Calu3 (cell line): ENCODE measurements at regions not wholly inside any gene's neighbourhood (a gene's known extent, or its start where the extent isn't known, plus 50 kb on each side); places are given as distances from the start of the nearest gene placed in this dataset.

Source experiments
- BruUV-seq: library from RNA; stranded (reverse); fragments of 400-500 nt; replicated peaks from 2 replicates; lab custom pipeline; 2021; lab: Mats Ljungman, UMichigan
- CTCF ChIA-PET: fragments of 300-600 bp; sonication (Branson Sonifier 250); formaldehyde crosslinking; loops from one replicate; lab custom pipeline; 2022; ENCODE audit warnings: antibody characterized with exemption; lab: Charles Lee
- DNase-seq: peaks from one replicate; pipeline ENCODE4 v3.0.0; 2022
- H3K27ac Mint-ChIP-seq: one replicate; pipeline ENCODE4 v1.8.0; 2022; ENCODE audit warnings: mixed read lengths; ENCODE audit not compliant: unreplicated experiment
- H3K27me3 Mint-ChIP-seq: one replicate; pipeline ENCODE4 v1.8.0; 2022; ENCODE audit warnings: mixed read lengths; ENCODE audit not compliant: unreplicated experiment
- H3K36me3 Mint-ChIP-seq: one replicate; pipeline ENCODE4 v1.8.0; 2022; ENCODE audit warnings: mild to moderate bottlenecking, moderate library complexity, mixed read lengths; ENCODE audit not compliant: insufficient read depth, unreplicated experiment
- H3K4me1 Mint-ChIP-seq: one replicate; pipeline ENCODE4 v1.8.0; 2022; ENCODE audit warnings: mild to moderate bottlenecking, low read depth, mixed read lengths; ENCODE audit not compliant: unreplicated experiment
- H3K4me3 Mint-ChIP-seq: one replicate; pipeline ENCODE4 v1.8.0; 2022; ENCODE audit warnings: mild to moderate bottlenecking, low read depth, moderate library complexity, mixed read lengths; ENCODE audit not compliant: unreplicated experiment
- H3K9me3 Mint-ChIP-seq: one replicate; pipeline ENCODE4 v1.8.0; 2022; ENCODE audit warnings: low read depth, mixed read lengths; ENCODE audit not compliant: unreplicated experiment
- CTCF ChIP-seq: fragments of 200-600 bp; IDR thresholded peaks from one replicate; pipeline ENCODE4 v1.8.0; 2022; ENCODE audit warnings: antibody characterized with exemption; ENCODE audit not compliant: unreplicated experiment
- intact Hi-C: fragments of 100-400 bp; cut with micrococcal nuclease; formaldehyde crosslinking; loops from one replicate; pipeline ENCODE4 v1.10.0; 2022; ENCODE audit not compliant: unreplicated experiment

GRCh38 chr12:31206038-31206670, 119.8 kb downstream of the SINHCAF start:
- peaks cover 2% of the 10 kb centered on the region for H3K9me3 Mint-ChIP-seq
- H3K4me3 Mint-ChIP-seq = no peak overlapping the region
- TSS peak; percentile 88 for BruUV-seq
- peaks cover 26% of the 10 kb centered on the region for H3K36me3 Mint-ChIP-seq
- peak; percentile 75 for DNase-seq
- TF ChIP-seq CTCF = no peak
- H3K27me3 Mint-ChIP-seq = no peaks in the 10 kb centered on the region
- CTCF ChIA-PET = no interaction called here
- peaks cover 74% of the 10 kb centered on the region for H3K4me1 Mint-ChIP-seq
- intact Hi-C loops = loop anchor here (5.0 kb wide), 1 partner anchor 449 kb away; no protein-coding TSS in a partner anchor
- H3K27ac Mint-ChIP-seq = peak overlapping the region; percentile 82

GRCh38 chr12:31207799-31208465, 118.0 kb downstream of the SINHCAF start:
- DNase-seq = no peak
- BruUV-seq = no TSS peak
- H3K27ac Mint-ChIP-seq = peak overlapping the region; percentile 82

GRCh38 chr12:31210104-31210503, 115.8 kb downstream of the SINHCAF start:
- TF ChIP-seq CTCF = no peak
- Mint-ChIP-seq H3K27ac (no peak overlapping the region), H3K4me3 (no peak overlapping the region), H3K27me3 (no peaks in the 10 kb centered on the region), H3K9me3 (peaks cover 2% of the 10 kb centered on the region), H3K36me3 (peaks cover 22% of the 10 kb centered on the region), H3K4me1 (peaks cover 60% of the 10 kb centered on the region)
- no peak for DNase-seq
- intact Hi-C loops = no loop called here
- BruUV-seq = no TSS peak
- CTCF ChIA-PET = no interaction called here

More at GRCh38 chr12:31207799-31208465, 118.0 kb downstream of the SINHCAF start:
- Mint-ChIP-seq H3K4me3 (peak overlapping the region; percentile 5), H3K27me3 (no peaks in the 10 kb centered on the region), H3K36me3 (peaks cover 26% of the 10 kb centered on the region), H3K4me1 (peaks cover 82% of the 10 kb centered on the region), H3K9me3 (peaks cover 2% of the 10 kb centered on the region)
- intact Hi-C loops = loop anchor here (5.0 kb wide), 1 partner anchor 451 kb away; no protein-coding TSS in a partner anchor
- TF ChIP-seq CTCF = no peak
- CTCF ChIA-PET = no interaction called here

GRCh38 chr12:31210541-31210940, 115.4 kb downstream of the SINHCAF start:
- intact Hi-C loops = no loop called here
- CTCF ChIA-PET = no interaction called here
- H3K4me3 Mint-ChIP-seq = no peak overlapping the region
- H3K27me3 Mint-ChIP-seq = no peaks in the 10 kb centered on the region
- H3K4me1 Mint-ChIP-seq = peaks cover 63% of the 10 kb centered on the region
- peaks cover 20% of the 10 kb centered on the region for H3K36me3 Mint-ChIP-seq
- no peak for DNase-seq
- no peak for TF ChIP-seq CTCF
- no TSS peak for BruUV-seq
- peak overlapping the region; percentile 19 for H3K27ac Mint-ChIP-seq
- H3K9me3 Mint-ChIP-seq = peaks cover 2% of the 10 kb centered on the region
